ENCODE measurements at regions not wholly inside any gene's neighbourhood (a gene's known extent, or its start where the extent isn't known, plus 50 kb on each side); places are given as distances from the start of the nearest gene placed in this dataset.
"Not testable (repeated sequence)": the region's sequence is repeated elsewhere in the genome, so short reads cannot be mapped to it uniquely, and the experiment has no call there.

DNA sequence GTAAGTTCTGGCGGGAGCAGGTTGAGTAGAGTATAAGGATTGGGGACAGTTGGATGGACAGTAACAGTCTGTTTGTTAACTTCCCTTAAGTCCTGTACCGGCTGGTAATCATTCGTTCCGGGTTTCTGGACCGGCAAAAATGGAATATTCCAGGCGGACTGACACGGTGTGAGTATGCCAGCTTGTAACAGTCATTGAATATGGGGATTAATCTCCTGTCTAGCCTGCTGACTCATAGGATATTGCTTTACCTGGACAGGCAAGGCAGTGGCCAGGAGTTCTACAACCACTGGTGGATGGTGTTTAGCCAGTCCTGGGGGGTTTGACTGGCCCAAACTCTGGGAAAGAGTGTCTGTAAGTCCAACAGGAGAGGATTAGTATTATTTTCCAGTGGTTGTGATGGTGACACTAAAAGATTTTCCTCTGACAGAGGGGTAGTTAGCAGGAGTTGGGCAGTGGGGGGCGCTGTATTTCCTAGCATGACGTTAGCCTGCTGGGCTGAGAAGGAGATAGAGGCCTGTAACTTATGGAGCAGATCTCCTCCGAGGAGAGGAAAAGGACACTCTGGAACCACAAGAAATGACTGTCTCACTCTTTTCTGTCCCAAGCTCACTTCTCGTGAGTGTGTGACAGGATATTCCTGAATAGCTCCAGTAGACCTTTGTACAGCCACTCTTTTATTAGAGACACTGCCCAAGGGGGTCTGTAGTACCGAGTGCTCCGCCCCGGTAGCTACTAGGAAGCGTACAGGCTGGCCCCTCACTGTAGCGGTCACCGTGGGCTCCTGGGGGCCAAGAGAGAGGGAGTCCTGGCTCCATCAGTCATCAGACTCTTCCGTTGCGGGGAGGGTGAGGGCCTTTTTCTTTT, 152.2 kb downstream of the TRIM27 start:
- DNase-seq = no peak

DNA sequence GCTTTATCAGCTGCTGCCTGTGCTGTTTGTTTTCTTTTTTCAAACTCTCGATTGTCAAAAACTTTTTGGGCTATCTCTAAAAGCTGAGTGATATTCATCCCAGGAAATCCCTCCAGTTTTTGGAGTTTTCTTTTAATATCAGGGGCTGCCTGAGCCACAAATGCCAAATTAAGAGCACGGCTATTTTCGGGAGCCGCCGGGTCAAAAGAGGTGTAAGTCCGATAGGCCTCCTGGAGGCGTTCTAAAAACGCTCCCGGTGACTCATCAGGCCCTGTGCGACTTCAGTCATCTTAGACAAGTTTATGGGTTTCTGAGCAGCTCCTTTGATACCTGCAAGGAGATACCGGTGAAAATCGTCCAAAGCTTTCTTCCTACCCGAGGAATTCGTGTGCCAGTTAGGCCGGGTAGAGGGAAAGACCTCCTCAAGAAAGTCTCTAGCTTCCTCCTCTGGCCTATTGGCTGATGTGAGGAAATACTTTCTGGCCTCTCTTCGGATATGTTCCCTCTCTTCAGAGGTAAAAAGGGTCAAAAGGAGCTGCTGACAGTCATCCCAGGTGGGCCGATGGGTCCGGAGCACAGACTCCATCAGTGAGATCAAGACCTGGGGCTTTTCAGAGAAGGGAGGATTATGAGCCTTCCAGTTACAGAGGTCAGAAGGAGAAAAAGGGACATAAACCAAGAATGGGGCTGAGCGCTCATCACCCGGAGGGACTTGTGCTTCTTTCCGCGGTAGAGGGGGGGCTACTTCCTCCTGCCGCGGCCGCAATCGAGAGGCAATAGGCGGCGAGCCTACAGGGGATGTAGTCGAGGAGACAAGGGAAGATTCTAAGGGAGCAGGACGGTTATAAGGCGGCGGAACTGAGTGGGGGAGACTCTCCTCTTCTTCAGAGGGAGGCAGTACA, 151.1 kb downstream of the TRIM27 start:
- no peak for DNase-seq

DNA sequence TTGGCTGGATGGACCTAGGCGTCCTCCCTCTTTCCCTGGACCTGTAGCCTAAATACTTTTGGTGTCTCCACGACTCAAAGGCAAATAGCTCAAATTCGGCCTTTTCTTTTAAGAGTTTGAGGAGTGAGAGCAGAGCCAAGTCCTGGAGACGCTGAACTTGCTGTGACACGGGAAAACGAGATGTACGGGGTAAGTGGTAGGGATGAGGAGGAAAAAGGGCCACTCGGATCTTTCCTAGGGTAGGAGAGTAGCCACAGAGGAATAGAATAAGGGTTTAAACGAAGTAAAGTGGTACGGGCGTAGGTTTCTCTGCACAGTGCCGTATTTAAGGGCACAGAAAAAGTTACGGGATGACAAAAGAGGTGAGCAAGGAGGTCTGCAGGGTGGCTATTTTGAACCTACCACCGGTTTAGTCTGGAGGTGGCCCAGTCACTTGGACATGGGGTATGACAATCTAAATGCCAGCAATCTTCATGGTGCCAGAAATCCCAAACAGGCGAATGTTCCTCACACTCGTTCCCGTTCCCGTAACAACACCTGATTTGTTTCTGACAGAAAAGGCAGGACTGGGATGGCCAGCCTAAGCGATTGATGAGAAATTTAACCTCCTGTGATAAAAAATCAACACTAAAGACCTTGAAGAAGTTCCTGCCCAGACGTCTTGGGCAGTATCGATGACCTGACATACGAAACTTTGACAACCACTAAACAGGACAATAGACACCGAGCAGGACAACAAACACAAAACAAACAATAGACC, 149.3 kb downstream of the TRIM27 start:
- DNase-seq = no peak

DNA sequence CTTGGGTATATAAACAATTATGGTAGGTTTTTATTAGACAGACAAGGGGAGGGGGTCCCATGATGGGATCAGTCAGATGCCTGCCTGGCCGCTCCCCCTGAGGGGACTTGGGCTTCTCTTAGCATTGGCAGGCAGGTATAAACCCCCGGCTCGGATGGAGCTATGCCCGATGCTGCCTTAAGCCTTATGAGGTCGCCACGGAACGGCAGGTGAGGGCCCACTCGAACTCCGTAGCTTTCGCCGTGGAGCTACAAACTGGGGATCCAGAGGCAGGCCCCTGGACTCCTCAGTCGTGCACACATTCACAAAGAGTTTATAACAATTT, 148.8 kb downstream of the TRIM27 start:
- DNase-seq = no peak

DNA sequence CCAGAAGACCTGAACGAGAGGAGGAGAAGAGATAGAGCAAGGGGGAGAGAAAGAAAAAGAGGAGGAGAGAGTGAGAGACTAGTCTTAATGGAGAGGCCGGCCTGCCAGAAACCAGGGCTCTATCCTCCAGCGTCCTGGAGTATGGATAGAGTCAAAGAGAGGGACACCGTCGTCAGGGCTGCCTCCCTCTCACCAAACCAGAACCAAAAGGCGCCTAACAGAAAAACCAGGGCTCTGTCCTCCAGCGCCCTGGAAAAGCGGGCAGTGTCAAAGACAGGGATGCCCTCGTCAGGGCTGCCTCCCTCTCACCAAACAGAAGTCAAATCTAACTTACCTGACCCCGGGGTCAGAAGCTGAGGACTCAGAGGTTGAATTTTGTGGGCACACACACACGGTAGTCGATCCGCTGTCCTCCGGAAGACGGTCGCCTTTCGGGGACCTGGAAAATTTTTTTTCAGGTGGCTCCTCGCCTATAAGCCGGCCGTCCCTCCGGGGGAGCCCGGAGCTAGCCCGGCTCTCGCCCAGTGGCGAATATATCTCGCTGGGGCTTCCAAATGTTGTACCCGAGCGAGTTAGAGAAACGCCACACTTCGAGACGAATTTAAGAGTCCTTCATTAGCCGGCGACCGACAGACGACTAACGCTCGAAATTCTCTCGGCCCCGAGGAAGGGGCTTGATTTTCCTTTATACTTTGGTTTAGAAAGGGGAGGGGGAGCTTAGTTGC, 148.2 kb downstream of the TRIM27 start:
- DNase-seq = no peak

DNA sequence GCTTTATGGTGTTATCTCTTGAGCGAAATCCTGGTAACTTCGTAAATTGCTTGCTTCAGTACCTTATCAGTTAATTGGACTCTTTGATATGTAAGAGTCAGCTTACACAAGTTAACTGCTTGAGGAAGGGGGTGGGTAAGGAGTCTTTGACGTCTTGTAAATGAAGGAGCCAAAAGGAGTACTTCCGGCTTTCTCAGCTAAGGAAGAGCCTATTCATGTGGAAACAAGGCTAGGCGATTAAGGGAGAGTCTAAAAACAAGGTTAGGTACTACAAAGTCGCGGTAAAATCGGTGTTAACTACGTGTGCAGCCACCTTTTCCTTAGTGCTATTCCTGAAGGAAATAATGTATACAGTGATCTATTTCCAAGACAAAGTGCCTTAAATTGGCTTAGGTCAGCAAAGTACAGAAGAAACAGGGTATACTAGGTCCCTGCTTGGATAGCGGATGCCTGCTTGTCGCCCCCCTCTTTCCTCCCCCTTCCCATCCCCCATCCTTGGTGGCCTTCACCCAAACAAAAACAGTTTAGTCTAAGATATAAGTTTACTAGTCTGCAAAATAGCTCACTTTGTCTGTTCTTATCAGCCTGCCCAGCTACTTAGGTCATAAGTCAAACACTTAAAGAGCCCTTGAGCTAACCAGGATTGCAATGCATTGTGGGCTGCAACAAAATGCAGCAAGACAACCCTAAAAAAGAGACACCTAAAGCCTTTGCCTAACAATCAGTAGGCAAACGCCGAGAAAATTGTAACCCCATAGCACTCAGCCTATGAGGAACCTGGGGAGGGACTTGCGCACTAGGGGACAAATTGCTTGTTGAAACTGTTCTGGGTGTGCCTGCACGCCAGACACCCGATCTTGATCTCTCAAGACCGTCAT, 147.3 kb downstream of the TRIM27 start:
- no peak for DNase-seq

DNA sequence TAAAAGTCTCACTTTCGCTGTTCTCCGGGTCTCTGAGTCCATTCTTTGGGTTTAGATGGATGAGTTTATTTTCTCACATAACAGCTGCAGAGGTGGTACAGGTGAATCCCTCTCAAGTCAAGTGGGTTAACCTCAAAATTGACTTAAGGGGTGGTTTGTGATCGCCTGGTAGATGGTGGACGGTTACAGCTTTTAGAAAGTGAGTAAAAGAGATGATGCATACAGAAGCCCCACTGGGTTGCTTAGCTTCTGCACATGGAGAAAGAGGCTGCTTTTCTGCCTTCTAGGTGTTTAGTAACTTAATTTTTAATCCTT, 146.7 kb downstream of the TRIM27 start:
- no peak for DNase-seq

DNA sequence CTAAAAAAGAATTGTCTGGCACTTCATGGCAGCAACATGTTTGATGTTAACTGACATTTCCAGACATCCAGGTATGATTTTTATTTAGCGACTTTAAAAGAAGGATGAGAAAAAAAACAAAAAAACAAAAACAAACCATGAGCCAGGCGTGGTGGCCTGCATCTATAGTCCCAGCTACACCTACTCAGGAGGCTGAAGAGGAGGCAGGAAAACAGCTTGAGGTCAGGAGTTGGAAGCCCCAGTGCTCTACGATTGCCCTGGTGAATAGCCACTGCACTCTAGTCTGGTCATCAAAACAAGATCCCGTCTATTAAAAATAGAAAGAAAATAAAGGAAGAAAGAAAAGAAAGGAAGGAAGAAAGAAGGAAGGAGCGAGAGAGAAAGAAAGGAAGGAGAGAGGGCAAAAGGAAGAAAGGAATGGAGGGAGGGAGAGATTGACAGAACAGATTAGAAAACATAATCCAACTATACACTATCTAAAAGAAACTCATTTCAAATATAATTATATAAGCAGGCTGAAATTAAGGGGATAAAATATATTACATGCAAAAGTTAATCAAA, 141.6 kb downstream of the TRIM27 start:
- DNase-seq = no peak

DNA sequence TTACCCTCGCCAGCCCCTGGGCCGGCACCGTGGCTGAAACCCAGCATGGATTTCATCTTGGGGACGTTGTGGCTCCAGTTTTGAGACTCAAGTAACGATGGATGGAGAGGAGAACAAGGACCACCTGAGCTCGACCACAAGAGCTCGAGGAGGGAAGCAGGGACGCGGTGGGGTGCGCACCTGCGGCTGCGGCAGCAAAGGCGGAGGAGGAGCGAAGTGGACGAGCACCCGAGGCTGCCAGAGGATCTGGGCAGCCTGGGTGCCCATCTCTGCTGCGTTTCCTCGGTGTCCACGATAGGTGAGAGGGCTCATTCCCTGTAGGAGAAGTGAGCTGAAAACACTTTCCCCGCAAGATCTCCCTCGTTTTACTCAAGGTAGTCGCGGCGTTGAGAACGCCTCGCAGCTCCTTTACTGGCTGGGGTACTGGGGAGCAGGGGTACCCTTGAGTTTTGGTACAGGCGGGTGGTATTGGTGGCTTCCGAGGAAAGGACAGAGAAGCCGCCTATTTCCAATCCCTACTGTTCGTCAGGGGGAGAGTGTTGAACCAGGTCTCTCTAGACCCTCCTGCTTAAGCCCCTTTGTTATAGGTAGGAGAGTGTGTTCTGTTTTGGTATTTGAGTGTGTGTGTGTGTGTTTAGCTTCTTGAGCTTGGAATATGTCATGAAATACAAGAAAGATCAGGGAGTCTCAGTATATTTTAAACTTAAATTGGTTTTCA, 137.7 kb downstream of the TRIM27 start:
- DNase-seq = no peak

DNA sequence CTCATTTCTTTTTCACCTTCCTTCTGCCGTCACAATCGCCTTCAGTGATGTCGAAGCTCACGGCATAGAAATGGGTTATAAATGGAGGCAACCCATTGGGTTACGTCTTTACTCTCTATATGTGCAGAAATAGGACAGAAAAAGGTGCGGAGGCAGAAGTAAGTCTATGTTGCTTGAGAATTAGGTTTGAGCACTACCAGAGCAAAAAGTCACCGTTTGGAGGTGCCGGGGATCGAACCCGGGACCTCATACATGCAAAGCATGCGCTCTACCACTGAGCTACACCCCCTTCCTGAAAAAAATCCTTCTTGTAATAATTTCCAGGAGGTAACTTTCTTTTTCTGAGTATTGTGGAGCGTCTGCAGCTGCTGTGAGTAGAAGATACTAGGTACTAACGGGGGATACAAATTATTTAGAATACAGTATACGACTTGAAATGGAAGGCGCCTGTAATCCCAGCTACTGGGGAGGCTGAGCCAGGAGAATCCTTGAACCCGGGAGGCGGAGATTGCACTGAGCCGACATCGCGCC, 134.2 kb downstream of the TRIM27 start:
- DNase-seq = no peak

DNA sequence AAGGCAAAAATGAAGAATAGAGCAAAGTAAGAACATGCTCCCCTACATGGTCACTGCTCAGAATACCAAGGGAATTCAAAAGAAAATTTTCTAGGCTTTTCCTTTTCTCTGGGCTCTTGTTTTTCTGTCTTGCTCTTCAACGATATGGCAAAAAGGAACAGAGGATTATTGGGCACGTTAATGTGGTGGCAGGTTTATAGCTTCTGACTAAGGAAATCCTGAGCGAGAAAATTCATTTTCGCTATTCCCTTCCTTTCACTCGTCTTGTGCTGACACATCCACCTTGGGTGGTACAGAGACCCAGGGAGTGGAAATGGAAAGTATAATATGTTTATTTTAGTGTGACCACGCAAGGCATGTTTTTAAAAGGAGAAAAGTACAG, 132.8 kb downstream of the TRIM27 start:
- no peak for DNase-seq

DNA sequence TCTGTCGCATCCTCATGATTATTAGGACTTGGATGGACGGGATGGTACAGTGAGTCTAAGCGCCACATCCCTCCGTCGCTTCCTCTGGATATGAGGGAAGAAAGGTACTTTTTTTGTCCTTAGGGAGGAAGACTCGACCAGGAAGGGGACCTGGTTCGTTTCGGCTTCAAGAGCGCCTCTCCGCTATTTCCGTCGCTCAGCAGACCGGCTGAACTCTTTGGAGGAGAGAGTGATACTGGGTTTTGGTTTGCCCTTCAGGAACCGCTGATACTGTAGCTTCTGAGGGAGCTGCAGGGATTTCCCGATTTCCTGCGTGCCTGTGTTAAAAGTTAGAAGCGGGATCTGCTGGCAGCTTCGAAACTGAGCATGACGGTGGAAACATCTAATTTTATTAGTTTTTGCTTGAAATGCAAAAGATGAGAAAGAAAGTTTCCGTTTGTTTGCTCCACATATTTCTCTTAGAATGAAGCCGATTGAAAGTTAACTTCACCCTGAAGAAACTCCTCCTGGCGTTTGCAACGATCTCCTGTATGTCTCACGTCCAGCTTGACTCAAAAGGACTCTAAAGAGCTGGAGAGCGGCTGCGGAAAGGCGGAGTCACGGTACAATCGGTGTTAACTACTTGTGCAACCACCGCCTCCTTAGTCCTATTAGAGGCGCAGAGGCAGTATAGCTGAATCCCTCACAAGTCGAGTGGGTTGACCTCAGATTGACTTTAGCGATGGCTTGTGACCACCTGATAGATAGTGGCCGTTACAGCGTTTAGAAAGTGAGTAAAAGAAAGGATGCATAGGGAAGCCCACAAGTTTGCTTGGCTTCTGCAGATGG, 129.4 kb downstream of the TRIM27 start:
- DNase-seq = no peak

DNA sequence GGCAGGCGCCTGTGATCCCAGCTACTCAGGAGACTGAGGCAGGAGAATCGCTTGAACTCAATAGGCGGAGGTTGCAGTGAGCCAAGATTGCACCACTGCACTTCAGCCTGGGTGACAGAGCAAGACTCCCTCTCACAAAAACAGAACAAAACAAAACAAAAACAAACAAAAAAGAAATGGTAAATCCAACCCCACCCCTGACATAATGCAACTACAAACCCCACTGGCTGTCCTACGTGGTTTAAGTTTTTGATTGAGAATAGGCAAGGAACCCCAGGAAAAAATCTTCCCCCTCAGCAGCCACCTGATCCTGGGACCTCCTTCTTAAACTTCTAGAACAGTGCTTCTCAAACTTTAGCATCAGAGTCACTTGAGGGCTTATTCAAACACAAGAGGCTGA, 123.1 kb downstream of the TRIM27 start:
- not testable (repeated sequence) for DNase-seq

DNA sequence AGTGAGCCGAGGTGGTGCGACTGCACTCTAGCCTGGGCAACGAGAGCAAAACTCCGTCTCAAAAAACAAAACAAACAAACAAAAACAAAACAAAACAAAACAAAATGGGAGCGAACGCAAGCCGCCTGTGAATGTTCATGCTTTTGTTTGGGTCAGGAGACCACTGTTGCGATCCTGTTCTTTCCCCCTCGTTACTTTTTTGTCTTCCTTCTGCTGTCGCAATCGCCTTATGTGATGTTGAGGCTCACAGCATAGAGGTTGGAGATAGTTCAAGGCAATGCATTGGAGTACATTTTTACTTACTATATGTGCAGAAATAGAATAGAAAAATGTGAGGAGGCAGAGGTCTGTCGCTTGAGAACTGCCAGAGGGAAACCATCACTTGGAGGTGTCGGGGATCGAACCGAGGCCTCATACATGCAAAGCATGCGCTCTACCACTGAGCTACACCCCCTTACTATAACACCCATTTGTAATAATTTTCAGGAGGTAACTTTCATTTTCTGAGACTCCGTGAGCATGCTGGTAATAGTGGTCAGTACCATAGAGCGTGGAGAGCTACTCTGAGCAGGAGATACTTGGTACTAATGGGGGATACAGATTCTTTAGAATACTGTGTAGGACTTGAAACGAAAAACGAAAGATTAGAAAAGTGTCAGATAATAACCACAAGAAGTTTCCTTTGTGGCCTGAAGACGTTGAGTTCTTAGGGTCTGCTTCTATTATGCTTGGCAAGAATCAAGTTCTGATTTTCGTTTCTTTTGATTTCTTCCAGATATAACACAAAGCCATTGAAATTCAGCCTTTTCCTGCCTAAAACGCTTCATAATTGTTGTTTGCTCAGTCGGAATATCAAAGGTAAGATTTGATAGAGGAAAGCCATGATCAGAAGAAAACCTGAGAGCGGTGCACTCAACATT, 121.1 kb downstream of the TRIM27 start:
- DNase-seq = no peak

DNA sequence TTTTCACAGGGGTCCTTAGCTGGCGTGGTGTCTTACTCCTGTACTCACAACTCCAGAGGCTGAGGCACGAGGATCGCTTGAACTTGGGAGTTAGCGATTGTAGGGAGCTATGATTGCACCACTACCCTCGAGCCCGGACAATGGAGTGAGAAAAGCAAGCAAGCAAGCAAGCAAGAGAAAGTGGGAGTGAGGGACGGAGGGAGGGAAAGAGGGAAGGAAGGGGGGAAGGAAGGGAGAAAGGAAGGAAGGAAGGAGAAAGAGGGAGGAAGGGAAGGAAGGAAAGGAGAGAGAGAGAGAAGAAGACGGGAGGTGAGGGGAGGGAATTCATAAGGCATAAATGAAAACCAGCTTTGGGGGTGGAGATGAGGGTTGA, 120.5 kb downstream of the TRIM27 start:
- no peak for DNase-seq

DNA sequence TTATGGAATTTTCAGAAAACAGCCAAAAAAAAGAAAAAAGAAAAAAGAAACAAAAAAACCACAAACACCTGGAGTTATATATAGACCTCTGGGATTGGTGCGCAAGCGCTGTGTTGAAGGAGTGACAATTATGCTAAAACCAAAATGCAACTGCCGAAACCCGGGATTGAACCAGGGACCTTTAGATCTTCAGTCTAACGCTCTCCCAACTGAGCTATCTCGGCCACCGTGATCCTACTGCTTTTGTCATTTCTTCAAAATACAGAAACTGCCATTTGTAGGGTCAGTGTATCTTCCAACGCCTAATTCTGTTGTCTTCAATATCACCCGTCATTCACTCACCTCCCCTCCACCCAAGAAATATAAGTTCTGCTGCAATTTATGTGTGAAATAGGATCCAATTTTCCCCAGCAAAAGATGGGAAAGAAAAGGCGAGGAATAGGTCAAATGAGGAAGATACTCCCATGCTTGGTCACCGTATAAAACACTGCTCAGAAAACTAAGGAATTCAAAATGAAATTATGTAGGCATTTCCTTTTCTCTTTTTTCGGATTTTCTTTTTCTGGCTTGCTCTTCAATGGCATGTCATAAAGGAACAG, 116.0 kb downstream of the TRIM27 start:
- no peak for DNase-seq

DNA sequence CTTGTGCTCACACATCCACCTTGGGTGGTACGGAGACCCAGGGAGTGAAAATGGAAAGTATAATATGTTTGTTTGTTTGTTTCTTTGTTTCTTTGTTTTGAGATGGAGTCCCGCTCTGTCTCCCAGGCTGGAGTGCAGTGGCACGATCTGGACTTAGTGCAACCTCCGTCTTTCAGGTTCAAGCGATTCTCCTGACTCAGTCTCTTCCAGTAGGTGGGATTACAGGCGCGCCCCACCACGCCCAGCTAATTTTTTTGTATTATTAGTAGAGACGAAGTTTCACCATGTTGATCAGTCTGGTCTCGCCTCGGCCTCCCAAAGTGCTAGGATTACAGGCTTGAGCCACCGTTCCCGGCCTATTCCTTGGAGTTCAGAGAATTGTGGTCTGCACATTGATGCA, 115.4 kb downstream of the TRIM27 start:
- DNase-seq = no peak

Data from NCI-H1436 (cell line).